Thymus (tissue), 11 donors: ENCODE measurements at regions not wholly inside any gene's neighbourhood (a gene's known extent, or its start where the extent isn't known, plus 50 kb on each side); places are given as distances from the start of the nearest gene placed in this dataset.

Experiments
- DNase-seq, 9 donors: peaks; one replicate each; pipeline ENCODE4 v3.0.0-alpha.2; 2013; ENCODE audit warnings: low spot score in 9 of 9, low read depth in 6 of 9, missing footprints in 1 of 9
- H3K27ac ChIP-seq, 2 donors: one replicate each; pipeline ENCODE4 v1.5.1; 2013; ENCODE audit warnings: control low read depth in 1 of 2, low read depth in 1 of 2, low read length in 1 of 2, mild to moderate bottlenecking in 1 of 2, moderate library complexity in 1 of 2
- H3K27me3 ChIP-seq, 2 donors: one replicate each; pipeline ENCODE4 v1.5.1; 2013; ENCODE audit warnings: low read length in 1 of 2; ENCODE audit not compliant: control insufficient read depth in 2 of 2, insufficient read depth in 1 of 2
- H3K36me3 ChIP-seq, 2 donors: one replicate each; pipeline ENCODE4 v1.5.1; 2013; ENCODE audit warnings: low read length in 1 of 2, mild to moderate bottlenecking in 1 of 2, moderate library complexity in 1 of 2; ENCODE audit not compliant: control insufficient read depth in 2 of 2, insufficient read depth in 2 of 2
- H3K4me1 ChIP-seq, 2 donors: one replicate each; pipeline ENCODE4 v1.5.1; 2013; ENCODE audit warnings: low read length in 2 of 2; ENCODE audit not compliant: control insufficient read depth in 2 of 2, insufficient read depth in 2 of 2
- H3K4me3 ChIP-seq, 2 donors: one replicate each; pipeline ENCODE4 v1.5.1; 2013; ENCODE audit warnings: low read length in 2 of 2, control low read depth in 1 of 2, mild to moderate bottlenecking in 1 of 2
- H3K9me3 ChIP-seq, 2 donors: one replicate each; pipeline ENCODE4 v1.5.1; 2013; ENCODE audit warnings: low read length in 1 of 2, mild to moderate bottlenecking in 1 of 2; ENCODE audit not compliant: control insufficient read depth in 2 of 2, insufficient read depth in 1 of 2
- WGBS: extraction: QIAGEN DNeasy Blood & Tissue Kit; methylation state at CpG from one replicate; pipeline ENCODE4 v1.1.7; 2013; 5-methylcytosine and 5-hydroxymethylcytosine counted together
- donor health status: healthy.

GRCh38 chr1:170318141-170318540 is 172.4 kb downstream of the NTMT2 start:
- no peaks in the 10 kb centered on the region for H3K9me3 ChIP-seq
- no peaks in the 10 kb centered on the region for H3K27me3 ChIP-seq
- H3K4me3 ChIP-seq = no peak overlapping the region
- DNase-seq = no peak
- H3K4me1 ChIP-seq = no peaks in the 10 kb centered on the region
- H3K27ac ChIP-seq = no peak overlapping the region
- 94% methylated on average over 1 of the region's 1 CpG for WGBS
- no peaks in the 10 kb centered on the region for H3K36me3 ChIP-seq

- no peak for DNase-seq
- H3K4me3 ChIP-seq = no peak overlapping the region
- H3K4me1 ChIP-seq = no peaks in the 10 kb centered on the region
- no peaks in the 10 kb centered on the region for H3K36me3 ChIP-seq
- H3K27ac ChIP-seq = no peak overlapping the region
- H3K27me3 ChIP-seq = no peaks in the 10 kb centered on the region
- H3K9me3 ChIP-seq = no peaks in the 10 kb centered on the region
Measured at GRCh38 chr1:170318736-170319135, 173.0 kb downstream of the NTMT2 start.

GRCh38 chr1:170321113-170321512 is 175.4 kb downstream of the NTMT2 start:
- no peak overlapping the region for H3K4me3 ChIP-seq
- no peaks in the 10 kb centered on the region for H3K27me3 ChIP-seq
- H3K27ac ChIP-seq = no peak overlapping the region
- H3K4me1 ChIP-seq = no peaks in the 10 kb centered on the region
- DNase-seq = no peak
- no peaks in the 10 kb centered on the region for H3K36me3 ChIP-seq
- H3K9me3 ChIP-seq = no peaks in the 10 kb centered on the region
- 92% methylated on average over 6 of the region's 6 CpGs for WGBS

- no peaks in the 10 kb centered on the region for H3K9me3 ChIP-seq
- H3K27me3 ChIP-seq = no peaks in the 10 kb centered on the region
- no peak overlapping the region for H3K27ac ChIP-seq
- no peak overlapping the region for H3K4me3 ChIP-seq
- no peaks in the 10 kb centered on the region for H3K4me1 ChIP-seq
- no peak for DNase-seq
- 93% methylated on average over 1 of the region's 1 CpG for WGBS
- H3K36me3 ChIP-seq = no peaks in the 10 kb centered on the region
Measured at GRCh38 chr1:170326186-170326585, 180.4 kb downstream of the NTMT2 start.

GRCh38 chr1:170332801-170333200 is 187.0 kb downstream of the NTMT2 start:
- H3K4me1 ChIP-seq = no peaks in the 10 kb centered on the region
- H3K27ac ChIP-seq = no peak overlapping the region
- no peak overlapping the region for H3K4me3 ChIP-seq
- H3K9me3 ChIP-seq = no peaks in the 10 kb centered on the region
- H3K27me3 ChIP-seq = no peaks in the 10 kb centered on the region
- H3K36me3 ChIP-seq = no peaks in the 10 kb centered on the region
- no peak for DNase-seq

- Histone ChIP-seq H3K27ac (no peak overlapping the region), H3K27me3 (no peaks in the 10 kb centered on the region), H3K36me3 (no peaks in the 10 kb centered on the region), H3K4me1 (no peaks in the 10 kb centered on the region), H3K9me3 (no peaks in the 10 kb centered on the region), H3K4me3 (no peak overlapping the region)
- DNase-seq = no peak
- WGBS = 92% methylated on average over 6 of the region's 6 CpGs
Measured at GRCh38 chr1:170337413-170337994, 191.7 kb downstream of the NTMT2 start.

GRCh38 chr1:170339534-170339933 is 192.4 kb upstream of the GORAB start:
- no peaks in the 10 kb centered on the region for H3K9me3 ChIP-seq
- no peaks in the 10 kb centered on the region for H3K4me1 ChIP-seq
- WGBS = 88% methylated on average over 2 of the region's 2 CpGs
- H3K27me3 ChIP-seq = no peaks in the 10 kb centered on the region
- H3K27ac ChIP-seq = no peak overlapping the region
- H3K4me3 ChIP-seq = no peak overlapping the region
- no peak for DNase-seq
- no peaks in the 10 kb centered on the region for H3K36me3 ChIP-seq

GRCh38 chr1:170340308-170340707 is 191.7 kb upstream of the GORAB start:
- DNase-seq = no peak
- Histone ChIP-seq H3K9me3 (no peaks in the 10 kb centered on the region), H3K27me3 (no peaks in the 10 kb centered on the region), H3K27ac (no peak overlapping the region), H3K36me3 (no peaks in the 10 kb centered on the region), H3K4me3 (no peak overlapping the region), H3K4me1 (no peaks in the 10 kb centered on the region)
- WGBS = 94% methylated on average over 2 of the region's 2 CpGs

- no peak overlapping the region for H3K27ac ChIP-seq
- no peak for DNase-seq
- H3K4me1 ChIP-seq = no peaks in the 10 kb centered on the region
- no peak overlapping the region for H3K4me3 ChIP-seq
- H3K9me3 ChIP-seq = no peaks in the 10 kb centered on the region
- no peaks in the 10 kb centered on the region for H3K27me3 ChIP-seq
- WGBS = 87% methylated on average over 2 of the region's 2 CpGs
- no peaks in the 10 kb centered on the region for H3K36me3 ChIP-seq
Measured at GRCh38 chr1:170351366-170351946, 180.5 kb upstream of the GORAB start.
